ENCODE measurements at regions not wholly inside any gene's neighbourhood (a gene's known extent, or its start where the extent isn't known, plus 50 kb on each side); places are given as distances from the start of the nearest gene placed in this dataset.

DNA sequence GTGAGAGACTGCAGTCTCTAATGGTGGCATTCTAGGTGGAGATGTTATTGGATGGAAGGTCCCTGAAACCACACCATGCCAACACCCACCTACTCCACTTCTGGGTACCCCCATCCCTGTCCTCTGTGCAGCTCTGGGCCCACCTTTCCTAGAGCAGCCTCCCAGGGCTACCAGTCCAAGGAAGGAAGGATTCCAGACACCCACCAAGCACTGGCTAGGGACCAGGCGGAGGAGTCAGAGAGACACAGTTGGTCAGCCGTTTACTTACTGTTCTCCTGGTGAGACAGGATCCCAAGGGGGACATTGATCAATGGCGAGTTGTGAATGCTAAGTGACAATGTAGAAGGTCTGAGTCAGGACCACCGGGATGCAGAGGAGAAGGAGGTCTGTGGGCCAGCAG lies 151.6 kb downstream of the TTC32 start:
- TF ChIP-seq, protein P1, sequence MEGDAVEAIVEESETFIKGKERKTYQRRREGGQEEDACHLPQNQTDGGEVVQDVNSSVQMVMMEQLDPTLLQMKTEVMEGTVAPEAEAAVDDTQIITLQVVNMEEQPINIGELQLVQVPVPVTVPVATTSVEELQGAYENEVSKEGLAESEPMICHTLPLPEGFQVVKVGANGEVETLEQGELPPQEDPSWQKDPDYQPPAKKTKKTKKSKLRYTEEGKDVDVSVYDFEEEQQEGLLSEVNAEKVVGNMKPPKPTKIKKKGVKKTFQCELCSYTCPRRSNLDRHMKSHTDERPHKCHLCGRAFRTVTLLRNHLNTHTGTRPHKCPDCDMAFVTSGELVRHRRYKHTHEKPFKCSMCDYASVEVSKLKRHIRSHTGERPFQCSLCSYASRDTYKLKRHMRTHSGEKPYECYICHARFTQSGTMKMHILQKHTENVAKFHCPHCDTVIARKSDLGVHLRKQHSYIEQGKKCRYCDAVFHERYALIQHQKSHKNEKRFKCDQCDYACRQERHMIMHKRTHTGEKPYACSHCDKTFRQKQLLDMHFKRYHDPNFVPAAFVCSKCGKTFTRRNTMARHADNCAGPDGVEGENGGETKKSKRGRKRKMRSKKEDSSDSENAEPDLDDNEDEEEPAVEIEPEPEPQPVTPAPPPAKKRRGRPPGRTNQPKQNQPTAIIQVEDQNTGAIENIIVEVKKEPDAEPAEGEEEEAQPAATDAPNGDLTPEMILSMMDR (IDR thresholded peaks at IDR 0.05; ENCODE audit: low read depth, low read length) = no peak
- TF ChIP-seq POLR2A (IDR thresholded peaks at IDR 0.05; ENCODE audit: extremely low read depth, insufficient read length) = no peak
